Astrocyte (in vitro differentiated cells and primary cell): ENCODE measurements at regions not wholly inside any gene's neighbourhood (a gene's known extent, or its start where the extent isn't known, plus 50 kb on each side); places are given as distances from the start of the nearest gene placed in this dataset.

Experiments
- DNase-seq: peaks from one replicate; pipeline ENCODE4 v3.0.0-alpha.2; 2010; ENCODE audit warnings: low read depth
- FAIRE-seq: peaks from 2 replicates; lab custom pipeline; 2011; peaks lifted over from hg19 to GRCh38; lab: Jason Lieb, UNC
- H2AFZ ChIP-seq: 2 replicates; pipeline ENCODE4 v1.6.0; 2012; ENCODE audit warnings: low read depth, low read length, inconsistent platforms
- H3K27ac ChIP-seq: 2 replicates; pipeline ENCODE4 v1.5.1; 2011; ENCODE audit warnings: low read depth, low read length, inconsistent platforms
- H3K27me3 ChIP-seq: 2 replicates; pipeline ENCODE4 v1.6.0; 2011; ENCODE audit warnings: low read length, inconsistent platforms; ENCODE audit not compliant: insufficient read depth
- H3K36me3 ChIP-seq: 2 replicates; pipeline ENCODE4 v1.5.1; 2011; ENCODE audit warnings: low read length, inconsistent platforms; ENCODE audit not compliant: insufficient read depth
- H3K4me1 ChIP-seq: 2 replicates; pipeline ENCODE4 v1.5.1; 2011; ENCODE audit warnings: low read length, inconsistent platforms; ENCODE audit not compliant: insufficient read depth
- H3K4me2 ChIP-seq: 2 replicates; pipeline ENCODE4 v1.6.0; 2012; ENCODE audit warnings: low read length, inconsistent platforms
- H3K4me3 ChIP-seq: 2 replicates; pipeline ENCODE4 v1.5.1; 2011; ENCODE audit warnings: low read depth, mild to moderate bottlenecking, low read length, inconsistent platforms; ENCODE audit not compliant: insufficient read depth
- H3K79me2 ChIP-seq: 2 replicates; pipeline ENCODE4 v1.6.0; 2012; ENCODE audit warnings: mild to moderate bottlenecking, low read length, inconsistent platforms; ENCODE audit not compliant: insufficient read depth
- H3K9ac ChIP-seq: 2 replicates; pipeline ENCODE4 v1.6.0; 2012; ENCODE audit warnings: mild to moderate bottlenecking, low read length, inconsistent platforms
- H3K9me3 ChIP-seq: 2 replicates; pipeline ENCODE4 v1.5.1; 2012; ENCODE audit warnings: low read depth, mild to moderate bottlenecking, low read length, inconsistent platforms; ENCODE audit not compliant: insufficient read depth
- H4K20me1 ChIP-seq: 2 replicates; pipeline ENCODE4 v1.6.0; 2012; ENCODE audit warnings: low read length, inconsistent platforms; ENCODE audit not compliant: insufficient read depth
- H3K27ac Mint-ChIP-seq: one replicate; pipeline ENCODE4 v1.8.0; 2021; ENCODE audit warnings: mild to moderate bottlenecking, mixed read lengths; ENCODE audit not compliant: unreplicated experiment
- H3K27me3 Mint-ChIP-seq: one replicate; pipeline ENCODE4 v1.8.0; 2021; ENCODE audit warnings: low read depth, mixed read lengths; ENCODE audit not compliant: unreplicated experiment
- H3K36me3 Mint-ChIP-seq: one replicate; pipeline ENCODE4 v1.8.0; 2021; ENCODE audit warnings: low read depth, mixed read lengths; ENCODE audit not compliant: unreplicated experiment
- H3K4me1 Mint-ChIP-seq: one replicate; pipeline ENCODE4 v1.8.0; 2021; ENCODE audit warnings: low read depth, mixed read lengths; ENCODE audit not compliant: unreplicated experiment
- H3K4me3 Mint-ChIP-seq: one replicate; pipeline ENCODE4 v1.8.0; 2021; ENCODE audit warnings: mild to moderate bottlenecking, moderate library complexity, mixed read lengths; ENCODE audit not compliant: unreplicated experiment
- H3K9me3 Mint-ChIP-seq: one replicate; pipeline ENCODE4 v1.8.0; 2021; ENCODE audit warnings: mild to moderate bottlenecking, mixed read lengths; ENCODE audit not compliant: unreplicated experiment
- CTCF ChIP-seq: IDR thresholded peaks from 2 replicates; pipeline ENCODE4 v1.5.1; 2011; ENCODE audit warnings: low read depth, mild to moderate bottlenecking, inconsistent platforms, low read length, moderate library complexity; ENCODE audit not compliant: insufficient read depth
- EZH2 ChIP-seq: IDR thresholded peaks from 2 replicates; pipeline ENCODE4 v1.6.1; 2012; ENCODE audit warnings: mild to moderate bottlenecking, low read length, inconsistent platforms; ENCODE audit not compliant: insufficient read depth

- no peaks in the 10 kb centered on the region for H3K4me1 Mint-ChIP-seq
- no peak overlapping the region for H3K4me3 Mint-ChIP-seq
- Histone ChIP-seq H4K20me1 (no peaks in the 10 kb centered on the region), H3K79me2 (no peaks in the 10 kb centered on the region), H3K4me3 (no peak overlapping the region), H3K4me1 (no peaks in the 10 kb centered on the region), H3K4me2 (no peak overlapping the region), H3K27ac (no peak overlapping the region), H3K9ac (no peak overlapping the region), H3K27me3 (no peaks in the 10 kb centered on the region), H3K9me3 (no peaks in the 10 kb centered on the region), H2AFZ (no peak overlapping the region), H3K36me3 (no peaks in the 10 kb centered on the region)
- H3K27me3 Mint-ChIP-seq, result no peaks in the 10 kb centered on the region
- no peaks in the 10 kb centered on the region for H3K9me3 Mint-ChIP-seq
- DNase-seq, result no peak
- H3K27ac Mint-ChIP-seq, result no peak overlapping the region
- H3K36me3 Mint-ChIP-seq, result no peaks in the 10 kb centered on the region
- no peak for TF ChIP-seq EZH2
- TF ChIP-seq CTCF, result no peak
- no peak for FAIRE-seq
These were observed 136.3 kb upstream of the ASTN2 start for GRCh38 chr9:117551171-117551570.

GRCh38 chr9:117549444-117549843 lies 134.6 kb upstream of the ASTN2 start:
- H3K27ac ChIP-seq, result no peak overlapping the region
- FAIRE-seq, result no peak
- no peaks in the 10 kb centered on the region for H3K79me2 ChIP-seq
- Mint-ChIP-seq H3K9me3 (no peaks in the 10 kb centered on the region), H3K4me1 (no peaks in the 10 kb centered on the region), H3K36me3 (no peaks in the 10 kb centered on the region), H3K27ac (no peak overlapping the region), H3K27me3 (no peaks in the 10 kb centered on the region), H3K4me3 (no peak overlapping the region)
- no peaks in the 10 kb centered on the region for H3K4me1 ChIP-seq
- H3K36me3 ChIP-seq, result no peaks in the 10 kb centered on the region
- no peak for TF ChIP-seq CTCF
- H3K4me3 ChIP-seq, result no peak overlapping the region
- H3K9me3 ChIP-seq, result no peaks in the 10 kb centered on the region
- DNase-seq, result no peak
- no peak overlapping the region for H3K9ac ChIP-seq
- no peaks in the 10 kb centered on the region for H4K20me1 ChIP-seq
- no peak overlapping the region for H2AFZ ChIP-seq
- no peak overlapping the region for H3K4me2 ChIP-seq
- H3K27me3 ChIP-seq, result no peaks in the 10 kb centered on the region

GRCh38 chr9:117548556-117548955 lies 133.7 kb upstream of the ASTN2 start:
- H3K27ac ChIP-seq, result no peak overlapping the region
- TF ChIP-seq CTCF (no peak), EZH2 (no peak)
- FAIRE-seq, result no peak
- Mint-ChIP-seq H3K9me3 (no peaks in the 10 kb centered on the region), H3K27me3 (no peaks in the 10 kb centered on the region), H3K4me3 (no peak overlapping the region), H3K36me3 (no peaks in the 10 kb centered on the region), H3K27ac (no peak overlapping the region), H3K4me1 (no peaks in the 10 kb centered on the region)
- no peaks in the 10 kb centered on the region for H4K20me1 ChIP-seq
- H3K9ac ChIP-seq, result no peak overlapping the region
- H3K79me2 ChIP-seq, result no peaks in the 10 kb centered on the region
- no peaks in the 10 kb centered on the region for H3K36me3 ChIP-seq
- no peak overlapping the region for H3K4me2 ChIP-seq
- H2AFZ ChIP-seq, result no peak overlapping the region
- no peak for DNase-seq
- H3K9me3 ChIP-seq, result no peaks in the 10 kb centered on the region
- H3K27me3 ChIP-seq, result no peaks in the 10 kb centered on the region
- H3K4me3 ChIP-seq, result no peak overlapping the region
- no peaks in the 10 kb centered on the region for H3K4me1 ChIP-seq
